Right lobe of liver (tissue), 6 donors: ENCODE measurements at regions not wholly inside any gene's neighbourhood (a gene's known extent, or its start where the extent isn't known, plus 50 kb on each side); places are given as distances from the start of the nearest gene placed in this dataset.

ENCODE experiments used
- ATAC-seq, 4 donors: fragments of 200-7000 bp; cut with Tn5 transposase; one replicate each; pipeline ENCODE4 v1.9.1; 2020; ENCODE audit warnings: mild to moderate bottlenecking in 4 of 4, moderate library complexity in 4 of 4
- DNase-seq, 3 donors: peaks; one replicate each; pipeline ENCODE4 v3.0.0-alpha.2; 2020
- H3K27ac ChIP-seq, 3 donors: fragments of 200-600 bp; one replicate each; pipeline ENCODE4 v1.8.0; 2022
- H3K27me3 ChIP-seq, 2 donors: fragments of 200-600 bp; one replicate each; pipeline ENCODE4 v1.8.0; 2022
- H3K36me3 ChIP-seq, 4 donors: fragments of 200-600 bp; sonication (generic) in 1 of 4; one replicate each; pipeline versions ENCODE4 v1.5.1 to v1.8.0; 2017 to 2022; ENCODE audit warnings: control low read depth in 1 of 4
- H3K4me1 ChIP-seq, 4 donors: fragments of 200-600 bp; sonication (generic) in 1 of 4; one replicate each; pipeline versions ENCODE4 v1.5.1 to v1.8.0; 2017 to 2022; ENCODE audit warnings: control low read depth in 1 of 4
- H3K4me3 ChIP-seq, 3 donors: fragments of 200-600 bp; one replicate each; pipeline ENCODE4 v1.8.0; 2022
- H3K9me3 ChIP-seq, 4 donors: fragments of 200-600 bp; sonication (generic) in 1 of 4; one replicate each; pipeline versions ENCODE4 v1.5.1 to v1.8.0; 2017 to 2022; ENCODE audit warnings: control low read depth in 1 of 4
- CTCF ChIP-seq, 4 donors: fragments of 200-600 bp in 3 of 4; fragments of 450-650 bp in 1 of 4; IDR thresholded peaks; one replicate each; pipeline versions ENCODE4 v1.5.1 to v1.8.0; 2016 to 2022; ENCODE audit warnings: antibody characterized with exemption in 4 of 4, mild to moderate bottlenecking in 2 of 4
- POLR2A ChIP-seq: fragments of 450-650 bp; IDR thresholded peaks from one replicate; pipeline ENCODE4 v1.6.1; 2017; ENCODE audit warnings: antibody characterized with exemption, mild to moderate bottlenecking
- WGBS: methylation state at CpG from one replicate; pipeline ENCODE4 v1.1.6; 2018; ENCODE audit warnings: low coverage, low lambda C conversion rate; ENCODE audit not compliant: insufficient coverage; ENCODE audit errors: missing lambda C conversion rate; 5-methylcytosine and 5-hydroxymethylcytosine counted together
- intact Hi-C, 2 donors: fragments of 100-400 bp; cut with DNase I; formaldehyde crosslinking; loops; one replicate each; pipeline versions ENCODE4 v1.11.2 to v1.14.1; 2022
- donor health status: DM: no; HTN: yes; CAD: no.
- donor health status: DM: no; HTN: no; CAD: no.
- donor health status: DM: no; HTN: no; CAD: no.
- donor health status: DM: no; HTN: yes; CAD: no.
- donor health status: DM: no; HTN: yes; CAD: no.

- no peak overlapping the region for H3K4me3 ChIP-seq
- intact Hi-C loops: no loop called here
- ATAC-seq (peak in 1 of 4 donors; percentile 18), DNase-seq (no peak)
- WGBS: 17% methylated on average over 3 of the region's 3 CpGs
- TF ChIP-seq POLR2A: no peak
- no peak for TF ChIP-seq CTCF (IDR thresholded peaks at IDR 0.05)
- H3K27ac ChIP-seq: no peak overlapping the region
- no peaks in the 10 kb centered on the region for H3K4me1 ChIP-seq
- peaks cover 0 to 4% of the 10 kb centered on the region in 2 donors for H3K27me3 ChIP-seq
- no peaks in the 10 kb centered on the region for H3K9me3 ChIP-seq
- no peaks in the 10 kb centered on the region for H3K36me3 ChIP-seq
Observed at GRCh38 chr3:135516143-135516542, 449.4 kb upstream of the PPP2R3A start.

GRCh38 chr3:135528413-135529015 lies 437.0 kb upstream of the PPP2R3A start:
- WGBS: 47% methylated on average over 3 of the region's 3 CpGs

GRCh38 chr3:135532021-135532420 lies 433.5 kb upstream of the PPP2R3A start:
- ATAC-seq: no peak
- TF ChIP-seq CTCF (IDR thresholded peaks at IDR 0.05): no peak
- no peak for TF ChIP-seq POLR2A
- H3K27me3 ChIP-seq: no peaks in the 10 kb centered on the region
- H3K4me3 ChIP-seq: no peak overlapping the region
- WGBS: 69% methylated on average over 3 of the region's 3 CpGs
- intact Hi-C loops: no loop called here
- no peak overlapping the region for H3K27ac ChIP-seq
- no peaks in the 10 kb centered on the region for H3K9me3 ChIP-seq
- no peaks in the 10 kb centered on the region for H3K4me1 ChIP-seq
- H3K36me3 ChIP-seq: no peaks in the 10 kb centered on the region
- DNase-seq: no peak

More at GRCh38 chr3:135528413-135529015, 437.0 kb upstream of the PPP2R3A start:
- TF ChIP-seq POLR2A (no peak), CTCF (IDR thresholded peaks at IDR 0.05) (no peak)
- H3K4me1 ChIP-seq: no peaks in the 10 kb centered on the region
- H3K27ac ChIP-seq: no peak overlapping the region
- no peaks in the 10 kb centered on the region for H3K36me3 ChIP-seq
- intact Hi-C loops: no loop called here
- no peak for ATAC-seq
- no peaks in the 10 kb centered on the region for H3K27me3 ChIP-seq
- no peaks in the 10 kb centered on the region for H3K9me3 ChIP-seq
- DNase-seq: no peak
- no peak overlapping the region for H3K4me3 ChIP-seq

- Histone ChIP-seq H3K4me3 (no peak overlapping the region), H3K27ac (no peak overlapping the region), H3K4me1 (no peaks in the 10 kb centered on the region), H3K36me3 (no peaks in the 10 kb centered on the region), H3K27me3 (no peaks in the 10 kb centered on the region), H3K9me3 (no peaks in the 10 kb centered on the region)
- DNase-seq (no peak), ATAC-seq (no peak)
- intact Hi-C loops: no loop called here
- no peak for TF ChIP-seq POLR2A
- TF ChIP-seq CTCF (IDR thresholded peaks at IDR 0.05): no peak
- WGBS: 71% methylated on average over 2 of the region's 2 CpGs
Observed at GRCh38 chr3:135538123-135538522, 427.4 kb upstream of the PPP2R3A start.

GRCh38 chr3:135539351-135539750 lies 426.2 kb upstream of the PPP2R3A start:
- no peak overlapping the region for H3K27ac ChIP-seq
- no peak overlapping the region for H3K4me3 ChIP-seq
- DNase-seq (no peak), ATAC-seq (no peak)
- no peaks in the 10 kb centered on the region for H3K4me1 ChIP-seq
- 24% methylated on average over 4 of the region's 4 CpGs for WGBS
- H3K27me3 ChIP-seq: no peaks in the 10 kb centered on the region
- no peaks in the 10 kb centered on the region for H3K36me3 ChIP-seq
- intact Hi-C loops: no loop called here
- H3K9me3 ChIP-seq: no peaks in the 10 kb centered on the region
- TF ChIP-seq POLR2A (no peak), CTCF (IDR thresholded peaks at IDR 0.05) (no peak)
